Hematopoietic multipotent progenitor cell treated with erythropoietin and hydrocortisone succinate and interleukin-3 and kit ligand, for 17 days (in vitro differentiated cells): ENCODE measurements at regions not wholly inside any gene's neighbourhood (a gene's known extent, or its start where the extent isn't known, plus 50 kb on each side); places are given as distances from the start of the nearest gene placed in this dataset.

Experiments used
- DNase-seq: peaks from one replicate; pipeline ENCODE4 v3.0.0-alpha.2; 2015; ENCODE audit warnings: low spot score

DNA sequence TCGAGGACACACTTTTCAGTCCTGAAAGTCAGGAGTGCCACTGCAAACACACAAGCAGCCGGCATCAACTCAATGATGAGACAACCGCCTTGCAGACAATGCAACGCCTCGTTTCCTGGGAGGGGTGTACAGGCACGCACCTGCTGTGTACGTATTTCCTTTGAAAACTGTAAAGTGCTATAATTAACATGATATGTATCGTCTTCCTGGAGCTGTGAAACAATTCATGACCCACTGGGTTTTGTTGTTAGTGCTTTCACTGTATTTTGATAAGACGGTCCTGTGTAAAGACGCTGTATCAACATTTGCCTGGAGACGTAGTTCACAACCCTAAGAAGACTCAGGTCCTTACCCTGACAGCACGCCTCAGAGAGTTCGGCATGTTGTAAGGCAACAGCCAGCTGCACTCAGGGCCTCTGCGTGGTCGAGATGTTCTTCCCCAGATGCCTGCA is 105.7 kb upstream of the ANO1 start:
- DNase-seq, result no peak

DNA sequence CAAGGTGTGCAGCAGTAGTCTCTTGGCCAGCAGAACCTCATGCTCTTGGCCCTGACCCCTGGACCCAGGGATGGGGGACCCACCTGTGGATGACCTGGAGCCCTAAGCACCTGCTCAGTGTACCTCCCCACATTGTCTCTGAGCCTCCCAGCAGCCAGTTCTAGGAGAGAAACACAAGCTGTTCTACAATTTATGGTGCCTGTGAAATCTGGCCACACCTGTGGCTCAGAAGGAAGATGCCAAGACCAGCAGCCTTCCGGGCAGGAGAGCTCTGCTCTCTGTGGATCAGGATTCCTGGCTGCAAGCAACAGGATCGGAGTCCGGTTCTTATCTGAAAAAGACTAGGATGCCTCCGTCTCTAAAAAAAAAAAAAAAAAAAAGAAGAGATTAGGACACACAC is 103.6 kb upstream of the ANO1 start:
- no peak for DNase-seq

DNA sequence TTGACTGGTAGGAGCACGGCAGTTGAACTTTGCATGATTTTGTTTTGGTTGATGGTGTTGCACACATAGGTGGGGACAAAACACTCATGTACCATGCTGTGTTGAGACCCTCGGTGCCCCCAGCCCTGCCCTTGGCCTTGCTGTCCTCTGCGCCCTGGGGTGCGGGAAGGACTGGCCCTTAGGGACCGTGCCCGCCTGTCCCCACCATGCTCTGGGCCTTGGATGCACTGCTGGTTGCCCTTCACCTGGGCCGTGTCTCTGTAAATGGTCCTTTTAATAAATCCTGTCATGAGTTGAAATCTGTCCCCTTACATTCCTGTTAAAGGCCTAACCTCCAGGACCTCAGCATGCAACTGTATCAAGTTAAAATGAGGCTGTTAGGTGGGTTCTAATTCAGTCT is 102.3 kb upstream of the ANO1 start:
- no peak for DNase-seq

DNA sequence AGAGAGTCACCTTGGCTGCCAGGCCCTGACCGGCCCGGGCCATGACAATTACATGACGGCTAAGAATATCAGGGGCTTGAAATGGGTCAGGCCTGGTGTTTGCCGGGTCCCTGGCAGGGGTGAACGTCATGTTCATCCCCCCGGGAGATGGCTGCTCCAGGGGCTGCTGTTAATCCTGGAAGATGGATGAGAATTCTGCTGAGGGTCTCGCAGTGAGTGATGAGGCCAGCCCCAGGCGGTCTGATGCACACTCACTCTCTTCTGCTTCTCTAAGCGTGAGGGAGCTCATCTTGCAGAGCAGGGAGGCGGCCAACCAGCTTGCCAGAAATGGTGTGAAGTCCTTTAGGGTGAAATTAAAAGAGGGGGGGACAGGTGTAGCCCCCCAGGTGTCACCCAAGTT is 101.3 kb upstream of the ANO1 start:
- DNase-seq, result no peak

DNA sequence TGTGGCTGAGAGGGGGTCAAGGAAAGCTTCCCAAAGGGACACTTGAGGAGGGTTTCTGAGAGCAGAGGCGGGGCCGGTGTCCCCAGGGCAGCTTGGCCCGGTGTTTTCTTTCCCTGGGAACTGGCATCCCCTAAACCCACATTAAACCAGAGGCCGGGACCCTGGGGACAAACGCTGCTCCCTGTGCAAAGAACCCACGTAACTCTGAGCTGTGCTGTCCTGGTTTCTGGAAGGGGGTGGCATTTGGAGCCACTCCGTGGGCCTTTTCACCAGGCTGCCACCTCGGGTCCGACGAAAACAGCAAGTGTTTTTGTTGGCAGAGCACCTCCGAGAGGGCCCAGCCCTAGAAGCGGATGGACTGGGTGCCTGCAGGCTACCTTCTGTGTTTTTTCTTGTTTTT is 100.2 kb upstream of the ANO1 start:
- DNase-seq, result no peak

DNA sequence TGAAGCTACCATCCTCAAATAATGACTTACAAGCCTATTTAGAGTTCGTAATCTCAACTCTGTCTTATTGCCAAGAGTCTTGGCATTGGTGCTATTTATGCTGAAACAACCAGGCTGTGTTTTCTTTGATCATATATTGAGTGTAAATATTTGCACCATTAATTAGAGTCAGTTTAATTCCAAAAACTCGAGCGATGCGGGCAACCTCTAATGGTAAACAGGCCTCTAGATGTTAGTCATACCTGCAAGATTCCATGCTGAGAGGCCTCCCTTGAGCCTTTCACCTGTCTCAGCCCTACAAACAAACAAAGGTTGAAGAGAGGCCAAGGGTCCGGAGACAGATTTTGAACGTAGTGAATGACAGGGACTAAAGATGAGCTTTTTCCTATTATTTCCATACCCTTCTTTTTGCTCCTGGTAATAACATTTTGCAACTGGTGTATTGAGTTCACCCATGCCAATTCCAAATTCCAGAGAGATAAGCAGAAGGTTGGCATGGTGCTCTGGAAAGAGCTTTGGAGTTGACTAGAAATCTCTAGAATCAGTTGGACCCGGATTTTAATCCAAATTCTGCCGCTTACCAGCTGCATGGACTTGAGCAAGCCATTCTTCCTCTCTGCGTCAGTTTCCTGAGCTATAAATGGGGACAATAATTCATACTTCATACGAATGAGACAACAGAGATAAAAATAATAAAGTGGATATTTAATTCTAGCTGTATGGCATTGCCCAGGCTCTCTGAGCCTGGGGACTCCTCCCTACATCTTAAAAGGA is 99.1 kb upstream of the ANO1 start:
- DNase-seq, result no peak

DNA sequence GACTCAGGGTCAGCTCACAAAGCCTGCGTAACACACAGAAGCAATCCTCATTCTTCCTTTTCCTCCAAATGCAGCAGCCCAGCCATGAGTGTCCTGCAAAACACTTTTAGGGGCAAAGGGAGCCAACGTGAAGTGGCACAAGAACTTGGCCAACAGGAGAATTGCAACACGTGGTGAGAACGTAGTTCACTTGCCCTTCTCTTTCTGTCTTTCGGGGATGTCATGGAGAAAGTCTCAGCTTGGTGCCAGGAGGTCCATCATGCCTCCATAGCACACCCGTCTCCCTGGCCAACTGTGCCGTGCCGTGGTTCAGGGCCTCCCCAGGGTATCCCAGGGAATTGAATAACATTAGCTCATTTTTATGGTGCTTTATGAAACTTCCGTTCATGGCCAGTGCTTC is 98.5 kb upstream of the ANO1 start:
- DNase-seq, result no peak

DNA sequence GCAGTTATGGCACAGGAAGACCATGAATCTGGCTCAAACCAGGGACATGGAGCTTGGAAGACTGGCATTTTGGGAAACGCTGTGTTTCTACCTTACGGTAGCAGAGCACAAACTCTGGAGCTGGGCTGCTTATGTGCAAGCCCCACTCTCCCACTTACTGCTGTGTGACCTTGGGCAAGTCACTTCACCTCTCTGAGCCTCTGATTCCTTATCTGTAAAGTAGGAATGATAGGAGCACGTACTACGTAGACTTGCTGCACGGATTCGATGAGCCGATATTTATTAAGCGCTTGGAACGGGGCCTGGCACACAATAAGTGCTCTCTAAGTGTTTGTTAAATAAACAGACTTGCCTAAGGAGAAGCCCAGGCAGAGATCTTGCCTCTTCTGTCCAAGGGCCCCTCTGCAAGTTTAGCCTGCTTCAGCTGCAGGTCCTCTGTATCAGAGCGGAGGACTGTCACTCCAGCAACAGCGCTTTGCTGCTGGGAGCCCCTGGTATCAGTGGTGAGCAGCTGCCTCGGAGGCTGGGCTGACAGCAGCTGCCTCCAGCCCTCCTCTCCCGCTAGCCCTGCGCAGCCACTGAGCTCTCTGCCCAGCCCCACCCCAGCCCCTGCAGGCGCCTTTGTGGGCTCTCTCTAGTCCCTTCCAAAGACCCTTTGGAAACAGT is 96.9 kb upstream of the ANO1 start:
- no peak for DNase-seq

DNA sequence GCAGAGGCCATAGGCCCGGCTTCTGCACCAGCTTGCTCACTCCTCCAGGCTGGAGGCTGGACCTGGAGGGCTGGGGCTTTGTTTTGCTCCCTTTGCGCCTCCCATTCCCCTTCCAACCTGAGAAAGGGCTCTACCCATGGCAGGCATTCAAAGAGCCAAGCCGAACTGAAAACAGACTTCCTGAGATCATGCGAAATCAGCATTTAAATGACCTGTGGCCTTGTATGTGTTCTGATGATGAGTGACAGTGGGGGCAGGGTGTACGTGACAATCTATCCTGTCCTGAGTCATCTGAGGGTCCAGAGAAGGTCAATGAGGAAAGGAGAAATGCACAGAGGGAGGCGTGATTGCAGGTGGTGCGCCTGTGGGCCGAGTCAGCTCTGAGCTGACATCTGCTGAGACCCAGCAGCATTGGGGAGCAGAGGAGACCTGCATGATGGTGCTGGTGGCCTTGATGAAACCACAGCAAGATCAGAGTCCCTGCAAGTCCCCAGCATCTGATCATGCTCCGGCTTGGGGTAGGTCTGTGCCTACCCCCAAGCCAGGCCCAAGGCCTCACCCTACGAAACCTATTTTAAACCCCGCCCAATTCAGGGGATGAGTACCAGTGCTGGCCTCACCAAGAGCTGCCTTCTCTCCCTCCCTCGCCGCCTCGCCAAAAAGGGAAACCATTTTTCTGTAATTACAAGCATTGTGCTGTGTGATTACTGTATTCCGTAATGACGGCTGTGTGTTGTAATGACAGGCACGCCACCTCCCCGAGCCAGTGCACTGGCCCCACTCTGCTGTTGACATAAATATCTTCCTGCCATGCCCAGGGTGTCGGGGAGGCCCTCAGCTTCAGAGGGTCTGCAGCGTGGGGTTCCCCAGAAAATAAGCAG is 95.2 kb upstream of the ANO1 start:
- DNase-seq, result no peak

DNA sequence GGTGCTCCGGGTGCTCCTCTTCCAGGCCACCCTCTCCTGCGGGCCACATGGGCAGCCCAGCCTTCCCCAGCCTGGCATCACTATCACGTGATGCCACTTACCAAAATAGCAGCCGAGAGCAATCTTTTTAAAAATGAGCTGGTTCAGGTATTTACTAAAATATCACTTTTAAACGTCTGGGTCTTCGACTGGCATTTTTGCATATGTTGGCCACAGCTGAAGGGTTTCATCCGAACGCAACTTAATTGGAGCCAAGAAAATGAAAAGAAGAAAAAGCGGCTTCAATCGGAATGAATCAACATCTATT is 94.6 kb upstream of the ANO1 start:
- no peak for DNase-seq

DNA sequence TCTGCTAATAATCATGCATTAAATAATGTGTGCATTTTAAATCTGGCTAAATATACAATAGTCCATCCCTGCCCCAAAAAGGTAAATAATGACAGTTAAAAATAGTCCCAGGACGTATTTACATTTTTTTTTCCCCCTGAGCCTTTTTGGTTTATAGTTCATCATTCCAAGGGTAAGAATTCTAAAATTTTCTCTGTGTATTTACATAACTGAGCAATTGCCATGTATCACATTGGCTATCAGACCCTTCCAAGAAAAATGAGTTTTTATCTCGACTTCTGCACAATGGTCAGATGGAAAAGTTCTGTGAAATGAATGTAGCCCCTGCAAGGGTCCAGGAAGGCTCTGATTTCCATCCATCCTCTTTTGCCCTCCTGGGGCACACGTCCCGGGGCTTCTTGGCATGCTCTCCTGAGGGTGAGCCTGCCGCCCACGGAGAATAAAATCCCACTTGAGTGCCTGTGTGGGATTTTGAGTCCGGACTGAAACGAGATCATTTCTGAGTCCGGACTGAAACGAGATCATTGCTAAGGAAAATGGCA is 94.1 kb upstream of the ANO1 start:
- no peak for DNase-seq

DNA sequence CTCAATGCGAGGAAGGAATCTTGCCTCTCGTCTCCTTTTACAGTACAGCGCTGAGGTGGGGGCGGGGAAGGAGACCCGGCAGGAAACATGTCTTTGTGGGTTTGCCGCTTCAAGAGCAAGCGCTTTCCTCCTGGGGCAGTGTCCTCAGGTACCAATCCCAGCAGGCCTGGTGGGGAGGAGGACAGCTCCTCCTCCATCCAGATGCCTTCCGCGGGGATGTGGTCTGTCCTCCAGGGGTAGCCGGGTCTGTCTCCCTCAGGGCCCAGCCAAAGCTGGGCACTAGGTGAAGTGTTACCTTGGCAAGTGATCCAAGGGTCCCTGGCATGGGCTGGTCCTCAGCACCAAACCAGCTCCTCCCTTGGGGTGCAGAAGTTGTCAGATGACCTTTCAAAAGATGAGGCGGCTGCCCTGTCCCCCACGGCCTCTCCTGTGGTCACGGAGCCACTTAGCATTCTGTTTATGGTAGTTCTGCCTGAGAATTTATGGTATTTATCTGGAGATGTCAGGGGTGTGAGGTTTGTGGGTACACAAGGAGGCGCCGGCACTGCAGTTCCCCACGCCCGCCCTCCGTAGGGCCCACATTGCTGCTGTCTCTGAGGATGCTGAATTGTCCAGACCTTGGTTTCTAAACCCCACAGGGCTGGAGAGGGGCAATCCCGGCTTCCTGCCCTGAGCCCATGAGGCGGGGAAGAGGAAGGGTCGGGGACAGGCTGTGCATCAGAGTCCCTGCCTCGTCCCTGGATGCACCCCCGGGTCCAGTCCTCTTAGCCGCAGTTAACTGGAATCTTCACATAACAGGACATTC is 93.5 kb upstream of the ANO1 start:
- no peak for DNase-seq

DNA sequence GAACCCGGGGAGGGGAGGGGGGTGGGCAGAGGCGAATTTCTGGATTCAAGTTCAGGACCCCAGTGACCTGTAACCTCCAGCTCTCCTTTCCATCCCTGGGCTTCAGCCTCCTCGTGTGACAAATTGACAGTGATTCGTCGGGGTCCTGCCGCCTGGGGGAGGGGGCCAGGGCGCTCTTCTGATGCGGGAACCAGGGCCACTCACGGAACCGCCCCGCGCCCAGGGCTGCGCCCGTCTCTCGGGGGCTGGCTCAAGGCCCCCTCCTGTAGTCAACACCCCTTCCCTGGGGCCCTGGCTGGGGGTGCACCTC is 92.8 kb upstream of the ANO1 start:
- no peak for DNase-seq

DNA sequence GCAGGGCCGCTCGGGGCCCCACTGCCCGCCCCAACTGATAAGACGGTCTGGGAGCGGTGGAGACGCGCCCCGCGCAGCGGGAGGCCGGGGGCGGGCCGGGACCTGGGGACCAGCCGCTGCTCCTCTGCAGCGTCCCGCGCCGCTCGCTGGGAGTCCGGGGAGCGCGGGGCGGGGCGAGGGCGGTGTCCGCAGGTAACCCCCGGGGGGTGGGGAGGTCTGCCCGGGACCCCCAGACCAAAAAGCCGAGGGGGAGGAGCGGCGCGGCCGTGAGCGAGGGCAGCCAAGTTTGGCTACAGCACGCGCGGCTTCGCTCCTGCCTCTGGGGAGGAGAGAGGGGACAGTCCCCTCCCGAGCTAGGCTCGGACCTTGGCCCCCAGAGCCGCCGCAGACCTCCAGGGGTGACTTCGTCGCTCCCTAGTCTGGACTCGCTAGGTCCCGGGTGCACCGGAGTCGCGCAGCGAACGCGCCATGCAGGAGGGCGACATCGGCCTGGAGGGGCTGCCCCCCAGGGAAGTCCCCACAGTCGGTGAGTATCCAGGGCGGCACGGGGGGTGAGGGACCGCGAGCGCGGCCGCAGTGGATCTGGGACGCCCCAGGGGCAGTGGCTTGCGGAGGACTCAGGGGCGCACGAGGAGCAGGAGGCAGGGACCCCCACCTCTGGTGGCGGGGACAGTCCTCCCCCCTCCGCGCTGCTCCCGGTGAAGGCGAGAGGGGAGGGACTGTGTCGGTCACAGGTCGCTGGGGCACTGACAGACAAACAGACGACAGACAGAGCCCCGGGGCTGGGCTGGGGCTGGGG is 92.3 kb upstream of the ANO1 start:
- no peak for DNase-seq

DNA sequence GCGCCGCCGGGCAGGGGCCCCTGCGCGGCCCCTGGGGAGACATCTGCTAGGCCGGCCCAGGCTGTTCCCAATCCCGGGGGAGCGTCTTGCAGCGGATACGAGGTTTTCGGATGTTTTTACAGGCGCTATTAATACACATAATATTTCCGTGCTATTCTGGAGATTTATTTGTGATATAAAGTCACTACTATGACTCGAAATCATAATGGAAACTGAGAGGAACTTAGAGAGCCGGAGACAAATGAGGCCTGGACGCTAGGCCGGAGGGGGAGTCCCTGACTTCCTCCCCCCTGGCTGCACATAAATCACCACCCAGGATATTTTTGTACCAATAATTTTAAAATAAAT is 91.7 kb upstream of the ANO1 start:
- no peak for DNase-seq

DNA sequence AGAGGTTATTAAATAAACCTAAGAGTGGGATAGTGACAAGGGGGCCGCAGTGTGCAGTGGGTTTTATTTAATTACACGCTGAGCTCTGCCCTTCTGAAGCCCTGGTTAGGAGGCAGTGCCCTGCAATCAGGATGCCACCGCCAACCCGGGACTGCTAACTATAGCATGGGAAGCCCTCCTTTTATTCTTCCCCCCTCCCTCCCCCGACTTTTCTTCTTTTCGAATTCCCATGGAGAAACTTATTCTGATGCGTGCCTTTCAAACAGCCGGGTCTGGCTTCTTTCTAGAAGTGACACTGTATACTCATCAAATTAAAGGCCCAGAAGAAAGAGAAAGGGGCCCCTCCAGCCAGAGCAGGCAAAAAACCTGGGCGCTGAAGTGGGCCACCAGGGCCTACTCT is 91.3 kb upstream of the ANO1 start:
- DNase-seq, result no peak

DNA sequence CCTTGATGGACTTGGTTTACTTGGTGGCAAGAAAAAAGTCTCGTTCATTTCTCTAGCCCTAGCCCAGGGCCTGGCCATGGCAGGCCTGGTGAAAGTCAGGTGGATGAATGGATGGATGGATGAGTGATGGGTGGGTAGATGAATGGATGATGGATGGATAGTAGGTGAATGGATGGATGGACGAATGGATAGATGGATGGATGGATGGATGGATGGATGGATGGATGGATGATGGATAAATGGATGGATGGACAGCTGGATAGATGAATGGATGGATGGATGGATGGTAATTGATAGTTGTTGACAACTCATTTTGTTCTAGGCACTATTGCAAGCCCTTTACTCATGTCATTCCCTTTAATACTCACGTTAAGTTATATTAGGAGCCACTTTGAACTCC is 86.1 kb upstream of the ANO1 start:
- no peak for DNase-seq

DNA sequence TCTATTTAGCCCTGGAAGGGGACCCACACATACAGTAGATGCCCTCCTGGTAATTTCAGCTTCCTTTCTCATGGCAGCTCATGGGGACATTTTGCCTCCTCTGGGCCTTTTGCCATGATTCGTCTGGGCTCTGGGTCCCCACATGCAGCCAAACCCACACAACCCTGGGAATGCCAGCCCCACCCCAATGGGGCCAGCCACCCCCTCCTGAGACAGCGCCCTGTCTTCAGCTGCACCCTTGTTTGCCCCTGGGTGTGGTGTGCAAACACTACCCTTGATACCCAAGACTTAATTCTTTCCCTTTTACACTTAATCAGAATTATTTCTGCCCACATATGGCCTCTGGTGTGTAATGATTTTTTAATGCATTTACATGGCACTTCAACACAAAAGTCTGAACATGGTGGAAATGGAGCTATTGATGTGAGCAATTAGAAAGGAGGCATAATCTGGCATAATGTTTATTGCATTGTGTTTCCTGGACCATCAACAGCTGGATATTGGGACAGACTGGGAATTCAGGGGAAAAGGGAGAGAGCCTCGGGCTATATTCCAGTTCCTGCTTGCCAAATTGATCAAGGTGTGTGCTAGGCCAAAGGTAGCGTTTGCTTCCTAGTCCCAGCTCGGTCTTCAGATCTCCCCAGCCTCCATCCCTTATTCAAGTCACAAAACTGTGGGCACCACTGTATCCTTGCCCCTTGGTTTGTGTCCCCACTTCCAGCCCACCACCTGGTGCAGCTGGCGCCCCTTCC is 85.0 kb upstream of the ANO1 start:
- no peak for DNase-seq

DNA sequence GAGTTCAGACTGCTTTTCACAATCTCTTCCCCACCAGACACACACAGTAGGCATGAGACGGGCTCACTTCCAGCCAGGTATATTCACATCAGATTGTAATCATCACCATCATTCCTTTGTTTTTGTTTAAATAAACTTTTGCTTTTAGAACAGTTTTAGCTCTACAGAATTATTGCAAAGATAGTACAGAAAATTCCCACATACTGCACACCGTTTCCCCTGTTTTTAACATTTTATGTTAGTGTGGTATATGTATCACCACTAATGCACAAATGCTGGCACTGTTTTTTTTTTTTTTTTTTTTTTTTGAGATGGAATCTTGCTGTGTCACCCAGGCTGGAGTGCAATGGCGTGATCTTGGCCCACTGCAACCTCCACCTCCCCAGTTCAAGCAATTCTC is 83.3 kb upstream of the ANO1 start:
- DNase-seq, result no peak

DNA sequence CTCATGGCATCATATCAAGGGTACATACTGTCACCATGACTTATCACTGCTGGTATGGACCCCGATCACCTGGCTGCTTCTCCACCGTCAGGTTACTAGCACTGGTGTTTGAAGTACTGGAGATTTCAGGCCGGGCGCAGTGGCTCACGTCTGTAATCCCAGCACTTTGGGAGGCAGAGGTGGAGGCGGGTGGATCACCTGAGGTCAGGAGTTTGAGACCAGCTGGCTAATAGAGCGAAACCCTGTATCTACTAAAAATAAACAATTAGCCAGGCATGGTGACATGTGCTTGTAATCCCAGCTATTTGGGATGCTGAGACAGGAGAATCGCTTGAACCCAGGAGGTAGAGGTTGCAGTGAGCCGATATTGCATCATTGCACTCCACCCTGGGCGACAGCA is 82.4 kb upstream of the ANO1 start:
- DNase-seq, result no peak

DNA sequence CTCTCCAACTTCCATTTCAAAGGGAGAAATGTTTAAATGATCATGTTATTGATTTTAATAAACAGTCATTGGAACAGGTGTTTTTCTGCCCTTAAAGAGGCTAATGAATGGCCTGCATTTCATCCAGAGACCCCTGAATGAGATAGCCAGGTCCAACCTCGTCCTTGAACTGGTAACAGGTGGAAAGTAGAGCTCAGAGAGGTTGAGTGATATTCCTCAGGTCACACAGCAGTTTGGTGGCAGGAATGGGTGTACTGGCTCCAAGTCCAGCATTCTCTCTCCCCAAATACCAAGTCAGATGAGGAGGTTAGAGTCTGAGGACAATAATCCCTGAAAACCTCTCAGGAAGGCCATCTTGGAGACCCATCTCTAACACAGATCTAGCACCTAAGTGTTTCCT is 81.7 kb upstream of the ANO1 start:
- no peak for DNase-seq
